SU-DHL-6 (cell line): ENCODE measurements at regions not wholly inside any gene's neighbourhood (a gene's known extent, or its start where the extent isn't known, plus 50 kb on each side); places are given as distances from the start of the nearest gene placed in this dataset.

Source experiments
- EZH2phosphoT487 ChIP-seq: fragments of 200-600 bp; sonication (generic), shearing (Covaris generic); conservative IDR thresholded peaks from 2 replicates; pipeline ENCODE4 v1.6.1; 2018; ENCODE audit warnings: mild to moderate bottlenecking, antibody characterized with exemption, low read length, moderate library complexity, mixed read lengths
- TF ChIP-seq, protein P1 (sequence below): fragments of 200-600 bp; sonication (generic); IDR thresholded peaks from one replicate; pipeline ENCODE4 v1.5.1; 2017; ENCODE audit warnings: antibody characterized with exemption, mild to moderate bottlenecking, low read length, moderate library complexity; ENCODE audit not compliant: insufficient read depth, poor library complexity, severe bottlenecking

DNA sequence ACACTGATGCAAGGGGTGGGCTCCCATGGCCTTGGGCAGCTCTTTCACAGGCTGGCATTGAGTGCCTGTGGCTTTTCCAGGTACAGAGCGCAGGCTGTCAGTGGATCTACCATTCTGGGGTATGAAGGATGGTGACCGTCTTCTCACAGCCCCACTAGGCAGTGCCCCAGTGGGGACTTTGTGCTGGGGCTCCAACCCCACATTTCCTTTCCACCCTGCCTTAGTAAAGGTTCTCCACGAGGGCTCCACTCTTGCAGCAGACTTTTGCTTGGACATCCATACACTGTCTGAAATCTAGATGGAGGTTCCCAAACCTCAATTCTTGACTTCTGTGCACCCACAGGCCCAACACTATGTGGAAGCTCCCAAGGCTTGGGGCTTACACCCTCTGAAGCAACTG is 107.9 kb upstream of the ECI2 start:
- TF ChIP-seq, protein P1, sequence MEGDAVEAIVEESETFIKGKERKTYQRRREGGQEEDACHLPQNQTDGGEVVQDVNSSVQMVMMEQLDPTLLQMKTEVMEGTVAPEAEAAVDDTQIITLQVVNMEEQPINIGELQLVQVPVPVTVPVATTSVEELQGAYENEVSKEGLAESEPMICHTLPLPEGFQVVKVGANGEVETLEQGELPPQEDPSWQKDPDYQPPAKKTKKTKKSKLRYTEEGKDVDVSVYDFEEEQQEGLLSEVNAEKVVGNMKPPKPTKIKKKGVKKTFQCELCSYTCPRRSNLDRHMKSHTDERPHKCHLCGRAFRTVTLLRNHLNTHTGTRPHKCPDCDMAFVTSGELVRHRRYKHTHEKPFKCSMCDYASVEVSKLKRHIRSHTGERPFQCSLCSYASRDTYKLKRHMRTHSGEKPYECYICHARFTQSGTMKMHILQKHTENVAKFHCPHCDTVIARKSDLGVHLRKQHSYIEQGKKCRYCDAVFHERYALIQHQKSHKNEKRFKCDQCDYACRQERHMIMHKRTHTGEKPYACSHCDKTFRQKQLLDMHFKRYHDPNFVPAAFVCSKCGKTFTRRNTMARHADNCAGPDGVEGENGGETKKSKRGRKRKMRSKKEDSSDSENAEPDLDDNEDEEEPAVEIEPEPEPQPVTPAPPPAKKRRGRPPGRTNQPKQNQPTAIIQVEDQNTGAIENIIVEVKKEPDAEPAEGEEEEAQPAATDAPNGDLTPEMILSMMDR = no peak
- TF ChIP-seq EZH2phosphoT487 = no peak
